ENCODE measurements at regions not wholly inside any gene's neighbourhood (a gene's known extent, or its start where the extent isn't known, plus 50 kb on each side); places are given as distances from the start of the nearest gene placed in this dataset.

GRCh38 chr16:6857575-6857974 lies 475.1 kb upstream of the RBFOX1 start:
- in situ Hi-C loops (cut with MboI; ENCODE audit: low sequenced_read_pairs): no loop called here
- Histone ChIP-seq H3K9me1 (ENCODE audit: insufficient read depth, low read length) (no peaks in the 10 kb centered on the region), H2AFZ (replicated peaks; ENCODE audit: low read length, poor library complexity) (no peak overlapping the region), H3K9ac (ENCODE audit: low read depth, low read length) (no peak overlapping the region), H3K56ac (ENCODE audit: extremely low read depth, insufficient read depth, low read length) (no peak overlapping the region), H3K4ac (ENCODE audit: low read depth, low read length) (no peak overlapping the region), H3K14ac (replicated peaks; ENCODE audit: low read depth, low read length) (no peak overlapping the region), H3K27ac (ENCODE audit: insufficient read depth, low read length) (no peak overlapping the region), H4K91ac (ENCODE audit: insufficient read depth, low read depth, low read length) (no peak overlapping the region), H3K23ac (ENCODE audit: low read depth, low read length) (no peak overlapping the region), H2BK20ac (ENCODE audit: low read depth, low read length) (no peak overlapping the region), H4K20me1 (ENCODE audit: insufficient read depth, low read length) (no peaks in the 10 kb centered on the region), H2BK120ac (ENCODE audit: low read depth, low read length) (no peak overlapping the region), H4K5ac (ENCODE audit: low read depth, low read length) (no peak overlapping the region), H3K4me2 (ENCODE audit: low read depth, low read length) (no peak overlapping the region), H3K79me1 (ENCODE audit: low read depth in 1 of 2, low read length in 2 of 2) (no peaks in the 10 kb centered on the region), H2BK15ac (ENCODE audit: low read depth, low read length) (no peak overlapping the region), H3K36me3 (ENCODE audit: control insufficient read depth, insufficient read depth, low read length) (no peaks in the 10 kb centered on the region), H3K27me3 (ENCODE audit: control insufficient read depth, insufficient read depth, low read length) (no peaks in the 10 kb centered on the region), H3K4me1 (ENCODE audit: control insufficient read depth, insufficient read depth, low read length) (no peaks in the 10 kb centered on the region), H3K4me3 (ENCODE audit: insufficient read depth, low read depth, low read length) (no peak overlapping the region), H2AK9ac (replicated peaks; ENCODE audit: low read depth, low read length, poor library complexity) (no peak overlapping the region), H4K8ac (ENCODE audit: low read depth in 2 of 2, low read length in 2 of 2) (no peak overlapping the region), H2BK5ac (ENCODE audit: low read depth, low read length, poor library complexity, severe bottlenecking) (no peak overlapping the region), H3K9me3 (ENCODE audit: control insufficient read depth, insufficient read depth, low read length) (peaks cover 5% of the 10 kb centered on the region; the same call in 1 of the 2 replicates), H3K18ac (ENCODE audit: low read depth, low read length) (no peak overlapping the region), H2AK5ac (ENCODE audit: low read depth, low read length) (no peak overlapping the region)
- no CpG with 5 or more reads among the region's 5 CpGs for WGBS, 2 experiments (ENCODE audit: extremely low coverage in 2 of 2, insufficient read length in 1 of 2)
- CTCF ChIA-PET: no interaction called here
- BruUV-seq (replicated peaks): no TSS peak
- DNase-seq: no peak
- no peak for ATAC-seq (ENCODE audit: low read depth)
- TF ChIP-seq, protein P1, sequence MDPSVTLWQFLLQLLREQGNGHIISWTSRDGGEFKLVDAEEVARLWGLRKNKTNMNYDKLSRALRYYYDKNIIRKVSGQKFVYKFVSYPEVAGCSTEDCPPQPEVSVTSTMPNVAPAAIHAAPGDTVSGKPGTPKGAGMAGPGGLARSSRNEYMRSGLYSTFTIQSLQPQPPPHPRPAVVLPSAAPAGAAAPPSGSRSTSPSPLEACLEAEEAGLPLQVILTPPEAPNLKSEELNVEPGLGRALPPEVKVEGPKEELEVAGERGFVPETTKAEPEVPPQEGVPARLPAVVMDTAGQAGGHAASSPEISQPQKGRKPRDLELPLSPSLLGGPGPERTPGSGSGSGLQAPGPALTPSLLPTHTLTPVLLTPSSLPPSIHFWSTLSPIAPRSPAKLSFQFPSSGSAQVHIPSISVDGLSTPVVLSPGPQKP (IDR thresholded peaks at IDR 0.05; ENCODE audit: borderline replicate concordance, low read depth, low read length): no peak
- TF ChIP-seq MAFK (IDR thresholded peaks at IDR 0.05; ENCODE audit: low read depth, low read length): peak; percentile 83
- POLR2A ChIA-PET (ENCODE audit: unreplicated experiment): no interaction called here
- intact Hi-C loops (cut with micrococcal nuclease): no loop called here
- dilution Hi-C loops (cut with HindIII; ENCODE audit: low sequenced_read_pairs, unreplicated experiment): no loop called here
